ENCODE measurements at regions not wholly inside any gene's neighbourhood (a gene's known extent, or its start where the extent isn't known, plus 50 kb on each side); places are given as distances from the start of the nearest gene placed in this dataset.

DNA sequence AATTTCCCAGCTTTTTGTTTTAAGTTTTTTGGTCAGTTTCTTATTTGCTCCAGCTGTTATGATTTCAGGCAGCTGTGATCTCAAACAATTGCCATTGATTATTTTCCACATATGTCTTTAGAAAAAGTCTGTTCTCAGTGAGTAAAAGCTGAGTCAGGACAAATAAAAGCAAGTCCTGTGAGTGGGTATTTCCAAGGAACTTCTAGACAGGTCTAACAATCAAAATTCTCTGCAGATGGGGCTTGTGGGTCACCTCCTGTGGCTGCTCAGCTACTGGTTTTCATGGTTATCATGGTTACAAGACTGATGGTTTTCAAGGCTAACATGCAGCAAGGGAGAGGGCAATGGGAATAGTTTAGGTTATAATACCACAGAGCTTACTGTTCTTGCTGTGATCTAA lies 585.7 kb downstream of the LMO4 start:
- peaks cover under 1% of the 10 kb centered on the region for H3K4me1 ChIP-seq (ENCODE audit: control insufficient read depth, insufficient read depth, low read depth, low read length)
- no peak overlapping the region for H3K4ac ChIP-seq (ENCODE audit: low read depth in 1 of 2, low read length in 2 of 2)
- H3K4me2 ChIP-seq (ENCODE audit: low read length, poor library complexity, severe bottlenecking), result no peak overlapping the region
- H3K27me3 ChIP-seq (ENCODE audit: control insufficient read depth in 1 of 2, insufficient read depth in 1 of 2, low read length in 2 of 2), result no peaks in the 10 kb centered on the region
- peaks cover 13% of the 10 kb centered on the region for H3K9me3 ChIP-seq (ENCODE audit: control insufficient read depth, low read length)
- H4K8ac ChIP-seq (ENCODE audit: low read length), result no peak overlapping the region
- no peak overlapping the region for H2BK5ac ChIP-seq (ENCODE audit: low read depth, low read length, poor library complexity, severe bottlenecking)
- no peak overlapping the region for H3K27ac ChIP-seq (ENCODE audit: low read length, poor library complexity, severe bottlenecking)
- no peak overlapping the region for H4K91ac ChIP-seq (ENCODE audit: low read length)
- H3K79me1 ChIP-seq (replicated peaks; ENCODE audit: low read length, poor library complexity, severe bottlenecking), result no peaks in the 10 kb centered on the region
- no peak overlapping the region for H3K4me3 ChIP-seq (ENCODE audit: insufficient read depth in 1 of 2, low read depth in 1 of 2, low read length in 2 of 2)
- no peak overlapping the region for H2BK12ac ChIP-seq (ENCODE audit: low read length in 2 of 2)
- H2BK120ac ChIP-seq (ENCODE audit: low read depth, low read length), result no peak overlapping the region
- DNase-seq, result no peak
- H3K14ac ChIP-seq (ENCODE audit: low read length in 2 of 2), result no peak overlapping the region
- H3K23ac ChIP-seq (ENCODE audit: low read length in 2 of 2), result no peak overlapping the region
- H3K18ac ChIP-seq (ENCODE audit: low read depth in 1 of 2, low read length in 2 of 2), result no peak overlapping the region
- no peak overlapping the region for H2AFZ ChIP-seq (ENCODE audit: low read depth, low read length)
- H2BK15ac ChIP-seq (ENCODE audit: low read depth, poor library complexity, severe bottlenecking), result no peak overlapping the region
- no peak overlapping the region for H2AK5ac ChIP-seq (ENCODE audit: low read length, severe bottlenecking)
- H3K9ac ChIP-seq (ENCODE audit: low read length), result no peak overlapping the region
- no peaks in the 10 kb centered on the region for H3K36me3 ChIP-seq (ENCODE audit: control insufficient read depth in 1 of 2, insufficient read depth in 2 of 2, low read depth in 1 of 2, low read length in 2 of 2)

DNA sequence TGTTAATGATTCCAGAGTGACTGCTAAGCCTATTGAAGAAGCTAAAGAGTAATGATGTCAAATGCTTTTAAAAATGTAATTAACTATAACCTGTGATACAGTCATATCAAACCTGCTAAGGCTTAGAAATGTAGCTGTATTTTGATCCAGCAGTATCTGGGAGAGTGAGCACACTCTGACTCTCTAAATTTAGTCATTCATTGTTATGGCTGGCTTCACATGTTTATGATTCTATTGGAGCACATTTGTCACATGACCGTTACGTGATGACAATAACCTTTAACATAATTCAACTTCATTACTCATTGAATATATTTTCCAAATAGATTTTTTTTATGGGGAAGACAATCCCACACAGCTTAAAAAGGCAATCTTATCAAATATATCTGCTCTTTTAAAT lies 587.1 kb downstream of the LMO4 start:
- no peak overlapping the region for H3K9ac ChIP-seq (ENCODE audit: low read length)
- H2BK120ac ChIP-seq (ENCODE audit: low read depth, low read length), result no peak overlapping the region
- H2BK12ac ChIP-seq (ENCODE audit: low read length in 2 of 2), result no peak overlapping the region
- peaks cover 13% of the 10 kb centered on the region for H3K9me3 ChIP-seq (ENCODE audit: control insufficient read depth, low read length)
- no peak overlapping the region for H3K23ac ChIP-seq (ENCODE audit: low read length in 2 of 2)
- H2AFZ ChIP-seq (ENCODE audit: low read depth, low read length), result no peak overlapping the region
- H3K79me1 ChIP-seq (replicated peaks; ENCODE audit: low read length, poor library complexity, severe bottlenecking), result no peaks in the 10 kb centered on the region
- H3K4me2 ChIP-seq (ENCODE audit: low read length, poor library complexity, severe bottlenecking), result no peak overlapping the region
- no peak overlapping the region for H3K18ac ChIP-seq (ENCODE audit: low read depth in 1 of 2, low read length in 2 of 2)
- no peak overlapping the region for H3K14ac ChIP-seq (ENCODE audit: low read length in 2 of 2)
- no peak overlapping the region for H3K4me3 ChIP-seq (ENCODE audit: insufficient read depth in 1 of 2, low read depth in 1 of 2, low read length in 2 of 2)
- WGBS, result no CpG with 5 or more reads among the region's 2 CpGs
- H3K36me3 ChIP-seq (ENCODE audit: control insufficient read depth in 1 of 2, insufficient read depth in 2 of 2, low read depth in 1 of 2, low read length in 2 of 2), result no peaks in the 10 kb centered on the region
- H2BK5ac ChIP-seq (ENCODE audit: low read depth, low read length, poor library complexity, severe bottlenecking), result no peak overlapping the region
- H3K4me1 ChIP-seq (ENCODE audit: control insufficient read depth, insufficient read depth, low read depth, low read length), result no peaks in the 10 kb centered on the region
- no peaks in the 10 kb centered on the region for H3K27me3 ChIP-seq (ENCODE audit: control insufficient read depth in 1 of 2, insufficient read depth in 1 of 2, low read length in 2 of 2)
- no peak overlapping the region for H2BK15ac ChIP-seq (ENCODE audit: low read depth, poor library complexity, severe bottlenecking)
- H4K8ac ChIP-seq (ENCODE audit: low read length), result no peak overlapping the region
- no peak overlapping the region for H2AK5ac ChIP-seq (ENCODE audit: low read length, severe bottlenecking)
- H4K91ac ChIP-seq (ENCODE audit: low read length), result no peak overlapping the region
- H3K4ac ChIP-seq (ENCODE audit: low read depth in 1 of 2, low read length in 2 of 2), result no peak overlapping the region
- H3K27ac ChIP-seq (ENCODE audit: low read length, poor library complexity, severe bottlenecking), result no peak overlapping the region
- no peak for DNase-seq

DNA sequence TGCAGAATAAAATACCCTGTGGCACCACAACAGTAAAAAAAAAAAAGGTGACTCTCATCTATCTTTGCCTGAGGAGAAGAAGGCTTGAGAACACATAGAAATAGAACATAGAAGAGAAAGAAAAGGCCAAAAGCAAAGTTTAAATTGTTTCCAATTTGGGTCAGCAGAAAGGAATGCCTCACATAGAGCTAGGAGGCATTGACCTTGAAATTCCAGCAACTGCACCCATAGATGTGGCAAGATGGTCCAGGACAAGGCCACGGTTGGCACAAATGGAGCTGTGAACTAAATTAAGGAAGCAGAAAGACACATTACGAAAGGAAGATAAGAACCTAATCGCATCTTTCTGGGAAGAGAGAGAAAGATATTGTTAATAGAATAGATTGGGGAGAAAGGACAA lies 588.3 kb downstream of the LMO4 start:
- Histone ChIP-seq H3K27ac (ENCODE audit: low read length, poor library complexity, severe bottlenecking) (peak overlapping the region; percentile 76), H4K91ac (ENCODE audit: low read length) (no peak overlapping the region), H3K23ac (ENCODE audit: low read length in 2 of 2) (no peak overlapping the region), H3K36me3 (ENCODE audit: control insufficient read depth in 1 of 2, insufficient read depth in 2 of 2, low read depth in 1 of 2, low read length in 2 of 2) (no peaks in the 10 kb centered on the region), H3K9me3 (ENCODE audit: control insufficient read depth, low read length) (peaks cover 13% of the 10 kb centered on the region), H2BK12ac (ENCODE audit: low read length in 2 of 2) (no peak overlapping the region), H3K14ac (ENCODE audit: low read length in 2 of 2) (no peak overlapping the region), H3K4ac (ENCODE audit: low read depth in 1 of 2, low read length in 2 of 2) (no peak overlapping the region), H2AFZ (ENCODE audit: low read depth, low read length) (no peak overlapping the region), H2BK5ac (ENCODE audit: low read depth, low read length, poor library complexity, severe bottlenecking) (no peak overlapping the region), H3K9ac (ENCODE audit: low read length) (no peak overlapping the region), H3K4me1 (ENCODE audit: control insufficient read depth, insufficient read depth, low read depth, low read length) (no peaks in the 10 kb centered on the region), H2BK15ac (ENCODE audit: low read depth, poor library complexity, severe bottlenecking) (no peak overlapping the region), H3K79me1 (replicated peaks; ENCODE audit: low read length, poor library complexity, severe bottlenecking) (no peaks in the 10 kb centered on the region), H3K4me2 (ENCODE audit: low read length, poor library complexity, severe bottlenecking) (no peak overlapping the region), H3K27me3 (ENCODE audit: control insufficient read depth in 1 of 2, insufficient read depth in 1 of 2, low read length in 2 of 2) (no peaks in the 10 kb centered on the region), H4K8ac (ENCODE audit: low read length) (no peak overlapping the region), H2BK120ac (ENCODE audit: low read depth, low read length) (no peak overlapping the region), H2AK5ac (ENCODE audit: low read length, severe bottlenecking) (no peak overlapping the region), H3K18ac (ENCODE audit: low read depth in 1 of 2, low read length in 2 of 2) (no peak overlapping the region), H3K4me3 (ENCODE audit: insufficient read depth in 1 of 2, low read depth in 1 of 2, low read length in 2 of 2) (no peak overlapping the region)
- no peak for DNase-seq
- 83% methylated on average over 2 of the region's 3 CpGs for WGBS

DNA sequence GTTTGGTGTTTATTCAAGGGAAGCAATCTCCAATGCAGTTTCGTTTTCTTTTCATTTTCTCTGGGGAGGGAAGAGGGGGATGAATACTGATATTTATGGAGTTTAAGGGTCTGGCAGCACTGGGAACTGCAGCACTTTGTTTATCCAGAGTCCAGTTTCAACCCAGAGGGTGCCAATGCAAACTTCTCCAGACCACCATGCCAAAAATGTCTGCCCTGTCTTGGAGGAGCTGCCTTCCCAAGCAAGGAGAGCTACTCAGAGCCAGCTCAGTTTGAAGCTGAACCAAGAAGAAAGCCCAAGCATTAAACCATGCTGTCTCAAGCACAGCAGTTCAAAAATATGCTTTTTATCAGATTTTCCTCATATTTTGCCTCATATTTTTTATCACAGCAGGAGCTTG lies 589.7 kb downstream of the LMO4 start:
- Histone ChIP-seq H3K27me3 (ENCODE audit: control insufficient read depth in 1 of 2, insufficient read depth in 1 of 2, low read length in 2 of 2) (no peaks in the 10 kb centered on the region), H3K9ac (ENCODE audit: low read length) (no peak overlapping the region), H3K4me3 (ENCODE audit: insufficient read depth in 1 of 2, low read depth in 1 of 2, low read length in 2 of 2) (no peak overlapping the region), H3K14ac (ENCODE audit: low read length in 2 of 2) (no peak overlapping the region), H3K23ac (ENCODE audit: low read length in 2 of 2) (no peak overlapping the region), H3K4me1 (ENCODE audit: control insufficient read depth, insufficient read depth, low read depth, low read length) (no peaks in the 10 kb centered on the region), H2BK15ac (ENCODE audit: low read depth, poor library complexity, severe bottlenecking) (no peak overlapping the region), H2BK120ac (ENCODE audit: low read depth, low read length) (no peak overlapping the region), H3K18ac (ENCODE audit: low read depth in 1 of 2, low read length in 2 of 2) (no peak overlapping the region), H3K4me2 (ENCODE audit: low read length, poor library complexity, severe bottlenecking) (no peak overlapping the region), H3K4ac (ENCODE audit: low read depth in 1 of 2, low read length in 2 of 2) (no peak overlapping the region), H3K36me3 (ENCODE audit: control insufficient read depth in 1 of 2, insufficient read depth in 2 of 2, low read depth in 1 of 2, low read length in 2 of 2) (no peaks in the 10 kb centered on the region), H3K27ac (ENCODE audit: low read length, poor library complexity, severe bottlenecking) (no peak overlapping the region), H4K91ac (ENCODE audit: low read length) (no peak overlapping the region), H2AK5ac (ENCODE audit: low read length, severe bottlenecking) (peak overlapping the region; percentile 76), H3K9me3 (ENCODE audit: control insufficient read depth, low read length) (peaks cover 4% of the 10 kb centered on the region), H3K79me1 (replicated peaks; ENCODE audit: low read length, poor library complexity, severe bottlenecking) (no peaks in the 10 kb centered on the region), H2AFZ (ENCODE audit: low read depth, low read length) (no peak overlapping the region), H2BK12ac (ENCODE audit: low read length in 2 of 2) (no peak overlapping the region), H2BK5ac (ENCODE audit: low read depth, low read length, poor library complexity, severe bottlenecking) (no peak overlapping the region), H4K8ac (ENCODE audit: low read length) (no peak overlapping the region)
- no peak for DNase-seq
- 77% methylated on average over 1 of the region's 1 CpG for WGBS
